ENCODE measurements at regions not wholly inside any gene's neighbourhood (a gene's known extent, or its start where the extent isn't known, plus 50 kb on each side); places are given as distances from the start of the nearest gene placed in this dataset.

DNA sequence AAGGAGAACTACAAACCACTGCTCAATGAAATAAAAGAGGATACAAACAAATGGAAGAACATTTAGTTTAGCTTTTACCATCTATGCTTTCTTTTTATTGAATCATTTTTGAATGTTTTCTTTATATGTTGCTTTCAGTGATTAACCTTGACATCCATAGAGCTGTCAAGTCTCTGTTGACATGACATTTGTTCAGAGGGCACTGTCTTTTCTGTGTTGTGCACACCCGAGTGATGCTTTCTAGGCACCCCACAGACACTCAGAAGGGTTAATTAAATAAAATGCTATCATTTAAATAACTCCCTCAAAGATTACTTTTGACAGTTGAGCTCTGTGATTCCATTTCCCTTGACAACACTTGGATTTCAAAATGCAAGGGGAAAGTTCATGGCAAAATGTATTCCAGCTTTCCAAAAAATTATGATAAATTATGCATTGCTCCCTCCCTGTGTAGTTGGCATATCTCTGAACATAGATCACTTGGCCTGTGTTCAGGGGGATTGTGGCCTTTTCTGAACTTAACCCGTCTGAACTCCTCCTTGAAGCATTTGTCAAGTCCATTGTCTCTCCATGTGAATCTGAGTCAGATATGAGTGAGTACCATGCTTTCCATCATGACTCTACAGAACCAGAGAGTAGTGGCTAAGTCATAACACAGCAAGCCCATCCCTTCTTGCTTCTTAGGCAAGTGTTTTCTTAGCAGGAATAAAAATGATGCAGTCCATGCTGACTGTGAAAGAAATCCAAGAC, 372.6 kb downstream of the RPRM start:
- no peak overlapping the region for H3K27ac ChIP-seq (ENCODE audit: low read length)
- no peaks in the 10 kb centered on the region for H4K20me1 ChIP-seq (ENCODE audit: insufficient read depth, low read length)
- H3K9ac ChIP-seq (ENCODE audit: low read length), result no peak overlapping the region
- peak overlapping the region; percentile 56 for H2AFZ ChIP-seq (ENCODE audit: low read depth, low read length)
- no peaks in the 10 kb centered on the region for H3K36me3 ChIP-seq (replicated peaks; ENCODE audit: low read depth, low read length)
- no peaks in the 10 kb centered on the region for H3K27me3 ChIP-seq (ENCODE audit: low read depth, low read length)
- H3K9me3 ChIP-seq (ENCODE audit: insufficient read depth, low read length), result no peaks in the 10 kb centered on the region
- H3K79me2 ChIP-seq (ENCODE audit: low read length), result no peaks in the 10 kb centered on the region
- H3K4me2 ChIP-seq (ENCODE audit: low read length), result peak overlapping the region; percentile 50; the same call in 1 of the 2 replicates
- H3K4me3 ChIP-seq (ENCODE audit: low read length), result no peak overlapping the region
- no peak for TF ChIP-seq EZH2phosphoT487 (IDR thresholded peaks at IDR 0.05; ENCODE audit: low read depth)
- TF ChIP-seq, protein P1, sequence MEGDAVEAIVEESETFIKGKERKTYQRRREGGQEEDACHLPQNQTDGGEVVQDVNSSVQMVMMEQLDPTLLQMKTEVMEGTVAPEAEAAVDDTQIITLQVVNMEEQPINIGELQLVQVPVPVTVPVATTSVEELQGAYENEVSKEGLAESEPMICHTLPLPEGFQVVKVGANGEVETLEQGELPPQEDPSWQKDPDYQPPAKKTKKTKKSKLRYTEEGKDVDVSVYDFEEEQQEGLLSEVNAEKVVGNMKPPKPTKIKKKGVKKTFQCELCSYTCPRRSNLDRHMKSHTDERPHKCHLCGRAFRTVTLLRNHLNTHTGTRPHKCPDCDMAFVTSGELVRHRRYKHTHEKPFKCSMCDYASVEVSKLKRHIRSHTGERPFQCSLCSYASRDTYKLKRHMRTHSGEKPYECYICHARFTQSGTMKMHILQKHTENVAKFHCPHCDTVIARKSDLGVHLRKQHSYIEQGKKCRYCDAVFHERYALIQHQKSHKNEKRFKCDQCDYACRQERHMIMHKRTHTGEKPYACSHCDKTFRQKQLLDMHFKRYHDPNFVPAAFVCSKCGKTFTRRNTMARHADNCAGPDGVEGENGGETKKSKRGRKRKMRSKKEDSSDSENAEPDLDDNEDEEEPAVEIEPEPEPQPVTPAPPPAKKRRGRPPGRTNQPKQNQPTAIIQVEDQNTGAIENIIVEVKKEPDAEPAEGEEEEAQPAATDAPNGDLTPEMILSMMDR (IDR thresholded peaks at IDR 0.05; ENCODE audit: low read depth, low read length), result no peak
- no peaks in the 10 kb centered on the region for H3K4me1 ChIP-seq (ENCODE audit: low read length)

DNA sequence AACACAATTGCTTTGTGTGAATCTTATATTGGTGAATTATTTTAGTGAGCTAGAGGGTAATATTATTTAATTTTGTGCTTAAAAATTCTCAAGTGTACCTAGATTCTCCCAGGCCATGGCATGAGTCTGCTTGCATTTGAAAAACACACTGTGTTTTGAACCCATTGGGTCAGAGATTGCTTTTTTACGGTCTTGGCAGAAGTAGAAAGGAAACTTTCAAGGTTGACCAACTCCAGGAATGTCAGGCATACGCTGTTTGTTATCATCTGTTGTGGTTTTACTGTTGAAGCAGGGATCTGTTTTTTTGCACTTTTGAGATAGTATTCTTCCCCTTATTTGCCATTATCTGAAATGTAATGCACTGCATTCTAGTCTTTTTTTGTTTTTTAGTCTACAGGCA, 377.4 kb downstream of the RPRM start:
- no peak overlapping the region for H3K27ac ChIP-seq (ENCODE audit: low read length)
- no peak overlapping the region for H3K4me3 ChIP-seq (ENCODE audit: low read length)
- H3K27me3 ChIP-seq (ENCODE audit: low read depth, low read length), result no peaks in the 10 kb centered on the region
- H3K4me2 ChIP-seq (ENCODE audit: low read length), result no peak overlapping the region
- TF ChIP-seq EZH2phosphoT487 (IDR thresholded peaks at IDR 0.05; ENCODE audit: low read depth), result no peak
- TF ChIP-seq, protein P1 (IDR thresholded peaks at IDR 0.05; ENCODE audit: low read depth, low read length), result no peak
- H3K9ac ChIP-seq (ENCODE audit: low read length), result no peak overlapping the region
- no peaks in the 10 kb centered on the region for H3K4me1 ChIP-seq (ENCODE audit: low read length)
- no peaks in the 10 kb centered on the region for H4K20me1 ChIP-seq (ENCODE audit: insufficient read depth, low read length)
- no peaks in the 10 kb centered on the region for H3K9me3 ChIP-seq (ENCODE audit: insufficient read depth, low read length)
- H3K36me3 ChIP-seq (replicated peaks; ENCODE audit: low read depth, low read length), result no peaks in the 10 kb centered on the region
- H2AFZ ChIP-seq (ENCODE audit: low read depth, low read length), result no peak overlapping the region
- H3K79me2 ChIP-seq (ENCODE audit: low read length), result no peaks in the 10 kb centered on the region

DNA sequence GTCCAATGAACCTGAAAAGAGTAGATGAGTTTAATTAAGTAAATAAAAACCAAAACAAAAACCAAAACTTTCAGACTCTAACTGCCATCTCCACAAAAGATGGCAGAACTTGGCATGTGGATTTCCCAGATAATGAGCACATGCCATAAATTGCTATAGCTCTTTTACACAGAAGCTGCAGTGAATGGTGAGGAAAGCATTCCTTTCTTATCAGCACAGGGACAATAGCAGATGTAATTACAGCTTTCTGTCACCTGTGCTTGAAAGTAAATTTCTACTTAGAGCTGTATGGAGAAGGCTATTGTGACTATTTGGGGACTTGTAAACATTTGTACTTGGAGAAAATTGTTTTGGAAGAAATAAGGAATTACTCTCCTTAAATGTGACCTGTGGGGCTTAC, 378.4 kb downstream of the RPRM start:
- TF ChIP-seq, protein P1 (IDR thresholded peaks at IDR 0.05; ENCODE audit: low read depth, low read length), result no peak
- TF ChIP-seq EZH2phosphoT487 (IDR thresholded peaks at IDR 0.05; ENCODE audit: low read depth), result no peak
- Histone ChIP-seq H3K27ac (ENCODE audit: low read length) (no peak overlapping the region), H3K4me3 (ENCODE audit: low read length) (no peak overlapping the region), H3K9me3 (ENCODE audit: insufficient read depth, low read length) (no peaks in the 10 kb centered on the region), H4K20me1 (ENCODE audit: insufficient read depth, low read length) (no peaks in the 10 kb centered on the region), H3K4me2 (ENCODE audit: low read length) (no peak overlapping the region), H3K27me3 (ENCODE audit: low read depth, low read length) (no peaks in the 10 kb centered on the region), H3K4me1 (ENCODE audit: low read length) (no peaks in the 10 kb centered on the region), H2AFZ (ENCODE audit: low read depth, low read length) (no peak overlapping the region), H3K36me3 (replicated peaks; ENCODE audit: low read depth, low read length) (no peaks in the 10 kb centered on the region), H3K9ac (ENCODE audit: low read length) (no peak overlapping the region), H3K79me2 (ENCODE audit: low read length) (no peaks in the 10 kb centered on the region)

DNA sequence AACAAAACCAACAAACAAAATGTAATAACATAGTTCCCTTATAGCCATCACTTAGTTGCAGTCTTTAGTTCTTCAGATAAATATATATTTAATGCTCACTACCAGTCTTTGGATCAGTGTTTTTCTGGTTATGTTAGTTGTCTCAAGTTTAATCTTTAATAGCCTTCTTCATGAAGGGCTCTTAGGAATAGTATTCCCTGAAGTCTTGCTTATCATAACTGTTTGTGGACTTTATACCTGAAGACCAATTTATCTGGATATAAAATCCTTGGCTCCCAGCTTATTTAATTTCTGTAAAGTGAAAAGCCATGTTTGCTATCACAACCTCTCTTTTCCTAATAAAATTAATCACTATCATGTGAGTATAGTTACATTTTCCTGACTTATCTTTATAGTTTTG, 379.7 kb downstream of the ARL6IP6 start:
- H3K9me3 ChIP-seq (ENCODE audit: insufficient read depth, low read length), result no peaks in the 10 kb centered on the region
- no peak overlapping the region for H2AFZ ChIP-seq (ENCODE audit: low read depth, low read length)
- H3K27ac ChIP-seq (ENCODE audit: low read length), result no peak overlapping the region
- H3K4me1 ChIP-seq (ENCODE audit: low read length), result no peaks in the 10 kb centered on the region
- H3K36me3 ChIP-seq (replicated peaks; ENCODE audit: low read depth, low read length), result no peaks in the 10 kb centered on the region
- H4K20me1 ChIP-seq (ENCODE audit: insufficient read depth, low read length), result no peaks in the 10 kb centered on the region
- no peak overlapping the region for H3K4me3 ChIP-seq (ENCODE audit: low read length)
- no peak overlapping the region for H3K9ac ChIP-seq (ENCODE audit: low read length)
- no peaks in the 10 kb centered on the region for H3K79me2 ChIP-seq (ENCODE audit: low read length)
- TF ChIP-seq EZH2phosphoT487 (IDR thresholded peaks at IDR 0.05; ENCODE audit: low read depth), result no peak
- TF ChIP-seq, protein P1 (IDR thresholded peaks at IDR 0.05; ENCODE audit: low read depth, low read length), result no peak
- H3K27me3 ChIP-seq (ENCODE audit: low read depth, low read length), result no peaks in the 10 kb centered on the region
- H3K4me2 ChIP-seq (ENCODE audit: low read length), result no peak overlapping the region
